Esophagus muscularis mucosa (tissue), 4 donors: ENCODE measurements at regions not wholly inside any gene's neighbourhood (a gene's known extent, or its start where the extent isn't known, plus 50 kb on each side); places are given as distances from the start of the nearest gene placed in this dataset.

Source experiments
- DNase-seq: peaks from one replicate; pipeline ENCODE4 v3.0.0-alpha.2; 2017; ENCODE audit errors: extremely low spot score
- H3K27ac ChIP-seq, 4 donors: fragments of 200-600 bp; sonication (generic); replicated peaks in 1 of 4; 1 replicate in 3 of 4; 2 replicates in 1 of 4; pipeline ENCODE4 v1.5.1; 2016 to 2019; ENCODE audit warnings: mild to moderate bottlenecking in 1 of 4
- H3K27me3 ChIP-seq, 4 donors: fragments of 200-600 bp; sonication (generic); one replicate each; pipeline versions ENCODE4 v1.5.1 to v1.6.0; 2016 to 2019
- H3K36me3 ChIP-seq, 4 donors: fragments of 200-600 bp; sonication (generic); one replicate each; pipeline ENCODE4 v1.5.1; 2016 to 2019
- H3K4me1 ChIP-seq, 4 donors: fragments of 200-600 bp; sonication (generic); one replicate each; pipeline ENCODE4 v1.5.1; 2016 to 2019
- H3K4me3 ChIP-seq, 4 donors: fragments of 200-600 bp; sonication (generic); 1 replicate in 2 of 4; 2 replicates in 2 of 4; pipeline ENCODE4 v1.5.1; 2016 to 2019; ENCODE audit warnings: mild to moderate bottlenecking in 4 of 4, moderate library complexity in 1 of 4
- H3K9me3 ChIP-seq, 4 donors: fragments of 200-600 bp; sonication (generic); 1 replicate in 3 of 4; 2 replicates in 1 of 4; pipeline ENCODE4 v1.5.1; 2016 to 2019
- EP300 ChIP-seq: sonication (generic); formaldehyde crosslinking; IDR thresholded peaks from one replicate; pipeline ENCODE4 v1.6.1; 2017; ENCODE audit warnings: antibody characterized with exemption
- POLR2A ChIP-seq: fragments of 450-650 bp; IDR thresholded peaks from one replicate; pipeline ENCODE4 v1.6.1; 2017; ENCODE audit warnings: antibody characterized with exemption, moderate library complexity, mild to moderate bottlenecking, low read depth
- POLR2AphosphoS5 ChIP-seq, 2 donors: sonication (generic); formaldehyde crosslinking; IDR thresholded peaks; one replicate each; pipeline ENCODE4 v1.6.1; 2017; ENCODE audit warnings: antibody characterized with exemption in 2 of 2
- WGBS: methylation state at CpG from one replicate; pipeline ENCODE4 v1.1.5; 2018; 5-methylcytosine and 5-hydroxymethylcytosine counted together
- intact Hi-C: fragments of 100-400 bp; cut with DNase I; formaldehyde crosslinking; loops from one replicate; pipeline ENCODE4 v1.15.1; 2023
- small RNA-seq, 3 donors: library from RNA; depleted of rRNA; stranded (forward); fragments of <200 nt; gene quantifications; one replicate each; pipeline ENCODE3, GENCODE V24; 2016
- TF ChIP-seq, protein P1 (sequence below), 3 experiments: fragments of 200-600 bp in 2 of 3; fragments of 450-650 bp in 1 of 3; sonication (generic) in 2 of 3; IDR thresholded peaks; one replicate each; pipeline ENCODE4 v1.5.1; 2017 to 2019; ENCODE audit warnings: antibody characterized with exemption in 3 of 3, mild to moderate bottlenecking in 2 of 3, moderate library complexity in 1 of 3

DNA sequence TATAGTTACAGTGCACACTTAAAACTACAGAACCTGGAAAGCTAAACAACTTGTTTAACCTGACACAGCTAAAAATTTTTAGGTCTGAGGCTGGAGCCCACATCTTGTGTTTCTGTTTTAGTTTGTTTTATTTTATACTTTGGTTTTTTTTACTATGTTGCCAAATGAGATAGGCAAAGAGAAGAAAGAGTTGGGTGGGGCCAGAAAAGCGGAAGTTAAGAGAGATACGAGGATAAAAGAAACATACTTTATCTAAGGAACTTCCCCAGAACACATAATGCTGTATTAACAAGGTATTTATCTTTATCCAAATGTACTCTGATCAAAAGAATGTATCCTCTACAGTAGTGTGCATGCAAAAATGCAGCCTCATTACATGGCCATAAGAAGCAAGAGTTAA is 1145.7 kb downstream of the EPHA3 start:
- intact Hi-C loops = no loop called here
- DNase-seq = no peak
- no peak overlapping the region for H3K4me3 ChIP-seq
- TF ChIP-seq EP300 (no peak), POLR2AphosphoS5 (IDR thresholded peaks at IDR 0.05) (no peak), POLR2A (no peak)
- TF ChIP-seq, protein P1, sequence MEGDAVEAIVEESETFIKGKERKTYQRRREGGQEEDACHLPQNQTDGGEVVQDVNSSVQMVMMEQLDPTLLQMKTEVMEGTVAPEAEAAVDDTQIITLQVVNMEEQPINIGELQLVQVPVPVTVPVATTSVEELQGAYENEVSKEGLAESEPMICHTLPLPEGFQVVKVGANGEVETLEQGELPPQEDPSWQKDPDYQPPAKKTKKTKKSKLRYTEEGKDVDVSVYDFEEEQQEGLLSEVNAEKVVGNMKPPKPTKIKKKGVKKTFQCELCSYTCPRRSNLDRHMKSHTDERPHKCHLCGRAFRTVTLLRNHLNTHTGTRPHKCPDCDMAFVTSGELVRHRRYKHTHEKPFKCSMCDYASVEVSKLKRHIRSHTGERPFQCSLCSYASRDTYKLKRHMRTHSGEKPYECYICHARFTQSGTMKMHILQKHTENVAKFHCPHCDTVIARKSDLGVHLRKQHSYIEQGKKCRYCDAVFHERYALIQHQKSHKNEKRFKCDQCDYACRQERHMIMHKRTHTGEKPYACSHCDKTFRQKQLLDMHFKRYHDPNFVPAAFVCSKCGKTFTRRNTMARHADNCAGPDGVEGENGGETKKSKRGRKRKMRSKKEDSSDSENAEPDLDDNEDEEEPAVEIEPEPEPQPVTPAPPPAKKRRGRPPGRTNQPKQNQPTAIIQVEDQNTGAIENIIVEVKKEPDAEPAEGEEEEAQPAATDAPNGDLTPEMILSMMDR (IDR thresholded peaks at IDR 0.05) = no peak
- H3K4me1 ChIP-seq = no peaks in the 10 kb centered on the region
- no peaks in the 10 kb centered on the region for H3K36me3 ChIP-seq
- H3K27ac ChIP-seq = no peak overlapping the region
- no peaks in the 10 kb centered on the region for H3K27me3 ChIP-seq
- H3K9me3 ChIP-seq = no peaks in the 10 kb centered on the region
- WGBS = 54% methylated on average over 2 of the region's 2 CpGs

DNA sequence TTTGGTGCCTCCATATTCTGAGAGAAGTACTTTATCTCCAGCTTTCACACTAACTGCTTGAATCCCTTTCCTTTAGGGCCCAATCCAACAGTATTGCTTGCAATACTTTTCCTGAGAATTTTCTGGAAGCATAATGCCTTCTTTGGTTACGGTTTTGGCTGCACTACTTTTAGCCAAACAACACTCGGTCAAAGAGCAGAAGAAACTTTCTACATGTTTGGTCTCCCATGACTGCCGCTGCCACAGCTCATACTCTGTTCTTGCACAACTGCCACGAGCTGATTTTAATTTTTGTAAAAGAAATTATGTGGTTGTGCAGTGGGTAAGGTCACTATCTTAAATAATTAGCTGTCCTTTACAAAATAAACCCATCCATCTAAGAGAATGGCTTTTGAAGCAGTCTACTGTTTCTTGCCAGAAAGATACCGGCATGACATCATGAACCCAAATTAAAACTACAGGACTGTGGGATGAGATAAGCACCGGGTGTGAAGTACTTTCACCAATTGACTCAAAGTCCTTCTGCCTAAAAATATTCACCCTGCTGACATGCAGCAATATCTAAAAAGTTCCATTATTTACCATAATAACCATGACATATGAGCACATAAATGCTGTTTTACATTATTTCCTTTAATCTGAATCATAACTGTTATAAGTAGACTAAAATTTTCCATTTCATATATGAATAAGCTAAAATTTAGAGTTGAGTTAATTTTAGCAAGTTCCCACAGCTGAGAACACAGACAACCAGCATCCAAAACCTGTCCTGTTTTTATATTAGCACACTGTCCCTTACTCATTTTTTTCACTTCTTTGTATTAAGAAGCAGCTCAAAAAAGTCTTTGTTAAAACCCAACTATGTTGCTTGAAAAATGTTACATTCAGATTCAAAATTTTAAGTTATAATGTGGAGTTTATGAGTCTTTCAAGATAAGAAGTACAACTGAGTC is 1154.3 kb downstream of the EPHA3 start:
- Histone ChIP-seq H3K9me3 (peaks cover 0 to 24% (median 15%) of the 10 kb centered on the region in 4 donors), H3K4me1 (no peaks in the 10 kb centered on the region), H3K36me3 (no peaks in the 10 kb centered on the region), H3K27ac (no peak overlapping the region), H3K4me3 (no peak overlapping the region), H3K27me3 (no peaks in the 10 kb centered on the region)
- intact Hi-C loops = no loop called here
- TF ChIP-seq POLR2A (no peak), POLR2AphosphoS5 (IDR thresholded peaks at IDR 0.05) (no peak), EP300 (no peak)
- TF ChIP-seq, protein P1 (IDR thresholded peaks at IDR 0.05) = no peak
- WGBS = 76% methylated on average over 6 of the region's 6 CpGs
- DNase-seq = no peak

Small RNA genes in the stretch of these regions (small RNA-seq; reads per million reads assigned to genes)
- gene HSPE1P19 = 0 reads per million in 3 donors
- gene RF00012 = 0 reads per million in 3 donors
- 0 reads per million in 3 donors for gene RNU6-712P
